ENCODE measurements at regions not wholly inside any gene's neighbourhood (a gene's known extent, or its start where the extent isn't known, plus 50 kb on each side); places are given as distances from the start of the nearest gene placed in this dataset.
"Not testable (repeated sequence)": the region's sequence is repeated elsewhere in the genome, so short reads cannot be mapped to it uniquely, and the experiment has no call there.

- no peak for ATAC-seq
- Mint-ChIP-seq H3K27ac (no peak overlapping the region), H3K27me3 (no peaks in the 10 kb centered on the region), H3K36me3 (ENCODE audit: low read depth) (peaks cover 17% of the 10 kb centered on the region), H3K4me1 (peaks cover under 1% of the 10 kb centered on the region), H3K4me3 (no peak overlapping the region), H3K9me3 (peaks cover 10% of the 10 kb centered on the region)
- DNase-seq: no peak
Measured at GRCh38 chrX:63434206-63434605, 83.1 kb upstream of the SPIN4 start.

- no peak for DNase-seq
- Mint-ChIP-seq H3K9me3 (no peaks in the 10 kb centered on the region), H3K36me3 (ENCODE audit: low read depth) (peaks cover 19% of the 10 kb centered on the region), H3K4me1 (no peaks in the 10 kb centered on the region), H3K27me3 (no peaks in the 10 kb centered on the region), H3K4me3 (no peak overlapping the region), H3K27ac (no peak overlapping the region)
- no peak for ATAC-seq
Measured at GRCh38 chrX:63430026-63430425, 78.9 kb upstream of the SPIN4 start.

- DNase-seq: no peak
- peaks cover 5% of the 10 kb centered on the region for H3K9me3 Mint-ChIP-seq
Measured at GRCh38 chrX:63428348-63428747, 77.2 kb upstream of the SPIN4 start.

GRCh38 chrX:63426519-63426918, 75.4 kb upstream of the SPIN4 start:
- peaks cover 20% of the 10 kb centered on the region for H3K36me3 Mint-ChIP-seq (ENCODE audit: low read depth)
- H3K9me3 Mint-ChIP-seq: peaks cover 14% of the 10 kb centered on the region
- H3K27ac Mint-ChIP-seq: no peak overlapping the region
- no peak overlapping the region for H3K4me3 Mint-ChIP-seq
- no peak for DNase-seq
- no peak for ATAC-seq
- H3K4me1 Mint-ChIP-seq: no peaks in the 10 kb centered on the region
- no peaks in the 10 kb centered on the region for H3K27me3 Mint-ChIP-seq

More at GRCh38 chrX:63428348-63428747, 77.2 kb upstream of the SPIN4 start:
- Mint-ChIP-seq H3K4me3 (no peak overlapping the region), H3K27me3 (no peaks in the 10 kb centered on the region), H3K27ac (no peak overlapping the region), H3K4me1 (no peaks in the 10 kb centered on the region), H3K36me3 (ENCODE audit: low read depth) (peaks cover 25% of the 10 kb centered on the region)
- ATAC-seq: no peak

GRCh38 chrX:63424063-63424462, 72.9 kb upstream of the SPIN4 start:
- ATAC-seq (no peak), DNase-seq (no peak)
- Mint-ChIP-seq H3K36me3 (ENCODE audit: low read depth) (peaks cover 20% of the 10 kb centered on the region), H3K9me3 (peaks cover 20% of the 10 kb centered on the region), H3K4me3 (no peak overlapping the region), H3K27ac (no peak overlapping the region), H3K27me3 (no peaks in the 10 kb centered on the region), H3K4me1 (no peaks in the 10 kb centered on the region)

- ATAC-seq: no peak
- no peaks in the 10 kb centered on the region for H3K27me3 Mint-ChIP-seq
- no peak for DNase-seq
- peaks cover 19% of the 10 kb centered on the region for H3K36me3 Mint-ChIP-seq (ENCODE audit: low read depth)
- H3K9me3 Mint-ChIP-seq: peaks cover 31% of the 10 kb centered on the region
- H3K4me1 Mint-ChIP-seq: no peaks in the 10 kb centered on the region
- H3K27ac Mint-ChIP-seq: no peak overlapping the region
- H3K4me3 Mint-ChIP-seq: no peak overlapping the region
Measured at GRCh38 chrX:63421411-63421810, 70.3 kb upstream of the SPIN4 start.

GRCh38 chrX:63418211-63418610, 67.1 kb upstream of the SPIN4 start:
- no peaks in the 10 kb centered on the region for H3K4me1 Mint-ChIP-seq
- ATAC-seq (no peak), DNase-seq (no peak)
- H3K36me3 Mint-ChIP-seq (ENCODE audit: low read depth): peaks cover under 1% of the 10 kb centered on the region
- H3K27ac Mint-ChIP-seq: no peak overlapping the region
- no peaks in the 10 kb centered on the region for H3K27me3 Mint-ChIP-seq
- no peak overlapping the region for H3K4me3 Mint-ChIP-seq
- peaks cover 25% of the 10 kb centered on the region for H3K9me3 Mint-ChIP-seq

GRCh38 chrX:63417649-63418048, 66.5 kb upstream of the SPIN4 start:
- no peak for DNase-seq
- no peaks in the 10 kb centered on the region for H3K27me3 Mint-ChIP-seq
- H3K9me3 Mint-ChIP-seq: peaks cover 20% of the 10 kb centered on the region
- H3K4me3 Mint-ChIP-seq: no peak overlapping the region
- no peak overlapping the region for H3K27ac Mint-ChIP-seq
- no peaks in the 10 kb centered on the region for H3K36me3 Mint-ChIP-seq (ENCODE audit: low read depth)
- no peak for ATAC-seq
- H3K4me1 Mint-ChIP-seq: no peaks in the 10 kb centered on the region

- not testable (repeated sequence) for H3K4me1 Mint-ChIP-seq; ATAC-seq; H3K36me3 Mint-ChIP-seq (ENCODE audit: low read depth); DNase-seq; H3K9me3 Mint-ChIP-seq; H3K27me3 Mint-ChIP-seq; H3K4me3 Mint-ChIP-seq; H3K27ac Mint-ChIP-seq
Measured at GRCh38 chrX:63409934-63410333, 58.8 kb upstream of the SPIN4 start.

- H3K36me3 Mint-ChIP-seq (ENCODE audit: low read depth): no peaks in the 10 kb centered on the region
- no peak for DNase-seq
- H3K4me1 Mint-ChIP-seq: no peaks in the 10 kb centered on the region
- no peak for ATAC-seq
- no peak overlapping the region for H3K4me3 Mint-ChIP-seq
- H3K27me3 Mint-ChIP-seq: no peaks in the 10 kb centered on the region
- H3K27ac Mint-ChIP-seq: no peak overlapping the region
- peaks cover 13% of the 10 kb centered on the region for H3K9me3 Mint-ChIP-seq
Measured at GRCh38 chrX:63408050-63408449, 56.9 kb upstream of the SPIN4 start.

- Mint-ChIP-seq H3K9me3 (peaks cover 11% of the 10 kb centered on the region), H3K4me3 (no peak overlapping the region), H3K4me1 (no peaks in the 10 kb centered on the region), H3K27me3 (no peaks in the 10 kb centered on the region), H3K27ac (no peak overlapping the region), H3K36me3 (ENCODE audit: low read depth) (no peaks in the 10 kb centered on the region)
- DNase-seq (no peak), ATAC-seq (no peak)
Measured at GRCh38 chrX:63404332-63404731, 53.2 kb upstream of the SPIN4 start.

- Mint-ChIP-seq H3K9me3 (peaks cover 10% of the 10 kb centered on the region), H3K4me1 (no peaks in the 10 kb centered on the region), H3K27ac (no peak overlapping the region), H3K27me3 (no peaks in the 10 kb centered on the region), H3K36me3 (ENCODE audit: low read depth) (no peaks in the 10 kb centered on the region), H3K4me3 (no peak overlapping the region)
- ATAC-seq (no peak), DNase-seq (no peak)
Measured at GRCh38 chrX:63402106-63402505, 51.0 kb upstream of the SPIN4 start.
